GM21526 (cell line): ENCODE measurements at regions not wholly inside any gene's neighbourhood (a gene's known extent, or its start where the extent isn't known, plus 50 kb on each side); places are given as distances from the start of the nearest gene placed in this dataset.

Source experiments
- ATAC-seq: cut with Tn5 transposase; IDR thresholded peaks from one replicate; pipeline ENCODE4 v1.9.1; 2021; ENCODE audit warnings: moderate library complexity; ENCODE audit not compliant: unreplicated experiment, low FRiP score

GRCh38 chr17:71033336-71033735 lies 864.0 kb downstream of the KCNJ2 start:
- no peak for ATAC-seq

GRCh38 chr17:71035226-71035625 lies 865.9 kb downstream of the KCNJ2 start:
- no peak for ATAC-seq

- ATAC-seq: no peak
Observed at GRCh38 chr17:71037386-71037785, 868.1 kb downstream of the KCNJ2 start.

GRCh38 chr17:71039391-71039790 lies 870.1 kb downstream of the KCNJ2 start:
- no peak for ATAC-seq

GRCh38 chr17:71052971-71053370 lies 883.6 kb downstream of the KCNJ2 start:
- no peak for ATAC-seq

GRCh38 chr17:71055128-71055527 lies 885.8 kb downstream of the KCNJ2 start:
- no peak for ATAC-seq

GRCh38 chr17:71057448-71057847 lies 888.1 kb downstream of the KCNJ2 start:
- no peak for ATAC-seq

- ATAC-seq: no peak
Observed at GRCh38 chr17:71057938-71058337, 888.6 kb downstream of the KCNJ2 start.

- ATAC-seq: no peak
Observed at GRCh38 chr17:71063127-71063526, 893.8 kb downstream of the KCNJ2 start.

- ATAC-seq: no peak
Observed at GRCh38 chr17:71063559-71063958, 894.2 kb downstream of the KCNJ2 start.

GRCh38 chr17:71067669-71068407 lies 898.5 kb downstream of the KCNJ2 start:
- no peak for ATAC-seq

- ATAC-seq: no peak
Observed at GRCh38 chr17:71068408-71068750, 899.0 kb downstream of the KCNJ2 start.

GRCh38 chr17:71071041-71071440 lies 901.7 kb downstream of the KCNJ2 start:
- no peak for ATAC-seq

GRCh38 chr17:71071837-71072236 lies 902.5 kb downstream of the KCNJ2 start:
- ATAC-seq: no peak

- ATAC-seq: no peak
Observed at GRCh38 chr17:71080937-71081336, 911.6 kb downstream of the KCNJ2 start.

GRCh38 chr17:71081666-71082065 lies 912.3 kb downstream of the KCNJ2 start:
- ATAC-seq: no peak

- ATAC-seq: no peak
Observed at GRCh38 chr17:71084219-71084618, 914.9 kb downstream of the KCNJ2 start.

- no peak for ATAC-seq
Observed at GRCh38 chr17:71084838-71085237, 915.5 kb downstream of the KCNJ2 start.

- no peak for ATAC-seq
Observed at GRCh38 chr17:71085238-71086033, 916.1 kb downstream of the KCNJ2 start.

- ATAC-seq: no peak
Observed at GRCh38 chr17:71089431-71089830, 920.1 kb downstream of the KCNJ2 start.

- ATAC-seq: no peak
Observed at GRCh38 chr17:71098071-71098470, 928.7 kb downstream of the KCNJ2 start.
